Raji (cell line): ENCODE measurements at regions not wholly inside any gene's neighbourhood (a gene's known extent, or its start where the extent isn't known, plus 50 kb on each side); places are given as distances from the start of the nearest gene placed in this dataset.

Source experiments
- POLR2A ChIP-seq: IDR thresholded peaks from 2 replicates; pipeline ENCODE4 v1.6.1; 2011; ENCODE audit warnings: low read depth, low read length, control low read depth; ENCODE audit not compliant: insufficient read depth

DNA sequence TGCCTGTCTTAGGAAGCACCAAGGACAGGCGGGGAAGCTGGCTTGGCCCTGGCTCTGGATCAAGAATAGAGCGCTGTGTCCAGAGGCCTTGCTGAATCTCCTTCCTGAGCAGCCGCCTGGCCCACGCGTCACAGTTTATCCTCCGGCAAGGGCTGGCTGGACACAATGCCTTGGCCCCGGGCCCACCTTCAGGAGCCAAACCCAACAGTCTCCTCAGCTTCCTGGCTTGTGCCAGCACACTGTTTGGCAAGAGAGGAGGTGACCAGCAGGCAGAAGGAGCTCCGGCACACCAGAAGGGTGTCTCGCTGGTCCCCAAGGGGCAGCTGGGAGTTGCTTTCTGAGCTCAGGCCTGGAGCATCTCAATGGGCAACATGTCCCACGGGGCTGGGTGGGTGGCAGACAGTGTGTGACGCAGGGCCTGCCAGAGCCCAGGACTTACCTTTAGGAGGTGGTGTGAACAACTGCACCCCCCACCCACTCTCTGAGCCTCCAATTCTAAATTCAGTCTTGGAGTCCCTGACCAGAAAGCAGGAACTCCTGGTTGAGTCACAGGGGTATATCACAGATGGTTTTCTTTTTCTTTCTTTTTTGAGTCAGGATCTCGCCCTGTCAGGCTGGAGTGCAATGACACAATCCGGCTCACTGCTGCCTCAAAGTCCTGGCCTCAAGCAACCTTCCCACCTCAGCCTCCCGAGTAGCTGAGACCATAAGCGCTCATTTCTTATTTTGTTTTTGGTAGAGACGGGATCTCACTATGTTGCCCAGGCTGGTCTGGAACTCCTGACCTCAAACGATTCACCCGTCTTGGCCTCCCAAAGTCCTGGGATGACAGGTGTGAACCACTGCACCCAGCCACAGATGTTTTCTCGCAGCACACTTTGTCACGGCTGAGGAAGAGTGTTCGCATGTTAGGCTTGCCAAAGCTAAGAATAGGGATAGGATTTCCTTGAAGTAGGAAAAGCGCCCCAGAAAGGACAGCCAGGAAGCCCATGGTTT lies 361.2 kb downstream of the BCOR start:
- no peak for TF ChIP-seq POLR2A

DNA sequence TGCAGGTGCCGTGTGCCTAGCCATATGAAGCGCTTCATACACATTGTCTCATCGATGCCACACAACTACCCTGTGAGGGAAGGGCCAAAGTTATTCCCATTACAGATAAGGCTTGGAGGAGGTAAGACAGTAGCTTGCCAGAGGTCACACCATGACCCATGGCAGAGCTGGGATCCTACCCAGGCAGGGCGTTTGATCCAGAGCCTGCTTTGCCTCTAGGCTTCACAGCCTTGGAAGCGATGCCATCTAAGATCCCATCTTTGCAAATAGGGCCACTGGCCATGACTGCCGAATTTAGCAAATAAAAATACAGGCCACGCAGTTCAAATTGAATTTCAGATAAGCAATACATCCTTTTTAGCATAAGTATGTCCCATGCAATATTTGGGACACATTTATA lies 358.2 kb downstream of the BCOR start:
- no peak for TF ChIP-seq POLR2A

DNA sequence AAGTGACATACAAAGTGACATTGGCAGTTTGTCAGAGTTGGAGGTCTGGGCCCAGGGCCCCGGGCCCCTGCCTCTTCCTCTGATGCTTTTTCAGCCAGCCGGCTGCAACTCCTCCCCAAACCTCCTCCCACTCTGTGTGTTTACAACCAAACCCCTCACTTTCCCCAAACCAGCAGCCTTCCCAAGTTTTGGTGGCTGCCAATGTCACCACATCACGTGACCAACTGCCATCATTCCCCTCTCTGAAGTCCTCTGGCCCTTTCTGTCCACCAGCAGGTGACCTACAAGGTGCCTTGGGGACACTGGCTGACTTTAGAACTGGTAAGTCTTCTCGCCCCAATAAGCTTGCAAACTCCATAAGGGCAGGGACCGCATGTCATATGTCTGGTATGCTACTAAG lies 357.7 kb downstream of the BCOR start:
- TF ChIP-seq POLR2A: no peak

DNA sequence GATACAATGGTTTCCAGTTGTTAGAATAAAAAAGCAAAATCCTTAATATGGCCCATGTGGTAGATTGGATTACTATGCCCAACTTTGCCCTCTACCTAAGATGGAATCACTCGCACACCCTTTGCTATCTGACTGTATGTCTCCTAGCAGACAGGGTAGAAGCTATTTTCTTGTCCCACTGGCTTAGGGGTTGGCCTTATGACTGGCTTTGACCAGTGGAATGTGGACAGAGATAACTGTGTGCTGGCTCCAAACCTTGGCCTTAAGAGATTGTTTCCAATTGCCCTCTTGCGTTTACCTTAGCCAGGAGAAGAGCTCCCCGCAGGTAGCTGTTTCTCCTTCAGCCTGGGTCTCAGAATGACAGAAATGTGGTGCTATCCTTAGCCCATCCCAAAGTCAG lies 355.9 kb downstream of the BCOR start:
- TF ChIP-seq POLR2A: no peak

DNA sequence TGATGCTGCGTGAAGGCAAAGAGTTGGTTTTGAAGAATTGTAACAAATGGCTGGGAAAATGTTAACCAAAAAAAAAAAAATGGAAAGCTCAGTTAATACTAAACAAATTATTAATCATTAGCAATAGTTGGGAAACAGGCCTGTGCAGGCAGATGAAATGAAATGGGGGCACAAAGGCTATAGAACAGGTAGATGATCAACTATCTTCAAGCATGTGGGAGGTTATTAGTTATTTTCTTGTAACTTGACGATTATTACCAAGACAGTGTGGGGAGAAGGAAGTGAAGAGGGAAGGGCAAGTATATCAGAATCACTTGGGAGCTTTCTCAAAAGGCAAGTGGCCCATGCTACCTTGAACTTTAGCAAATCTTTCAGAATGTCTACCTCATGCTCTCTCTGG lies 351.9 kb downstream of the BCOR start:
- TF ChIP-seq POLR2A: no peak

DNA sequence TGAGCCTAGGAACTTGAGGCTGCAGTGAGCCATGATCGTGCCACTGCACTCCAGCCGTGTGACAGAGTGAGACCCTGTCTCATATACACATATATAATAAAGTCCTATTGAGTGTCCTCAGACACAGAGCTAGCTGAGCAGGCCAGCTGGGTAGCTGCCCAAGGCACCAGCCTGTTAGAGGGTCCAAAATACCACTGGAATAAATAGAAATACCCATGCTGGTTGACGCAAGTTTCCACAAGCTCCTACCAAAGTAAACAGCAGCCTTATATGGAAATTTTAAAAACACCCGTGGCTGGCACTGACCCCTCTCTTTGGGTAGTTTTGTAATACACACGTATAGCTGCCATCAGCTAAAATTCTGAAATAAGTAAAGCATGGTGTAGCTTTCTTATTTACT lies 348.6 kb downstream of the BCOR start:
- no peak for TF ChIP-seq POLR2A

DNA sequence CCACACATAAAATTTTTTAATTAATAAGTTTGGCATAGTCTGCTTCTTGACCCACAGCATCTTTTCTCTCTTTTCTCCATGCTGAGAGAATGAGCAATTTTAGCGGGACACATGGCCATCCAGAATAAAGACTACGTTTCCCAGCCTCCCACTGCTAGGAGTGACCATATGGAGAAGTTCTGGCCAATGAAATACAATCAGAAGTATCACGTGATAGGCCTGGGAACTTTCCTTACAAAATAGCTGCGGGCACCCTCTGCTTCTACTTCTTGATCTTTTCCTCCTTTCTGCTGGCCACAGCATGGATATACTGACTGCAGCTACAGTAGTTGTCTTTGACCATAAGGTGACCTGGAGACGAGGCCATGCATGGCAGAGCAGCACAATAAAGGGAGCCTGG lies 348.0 kb downstream of the BCOR start:
- TF ChIP-seq POLR2A: no peak

DNA sequence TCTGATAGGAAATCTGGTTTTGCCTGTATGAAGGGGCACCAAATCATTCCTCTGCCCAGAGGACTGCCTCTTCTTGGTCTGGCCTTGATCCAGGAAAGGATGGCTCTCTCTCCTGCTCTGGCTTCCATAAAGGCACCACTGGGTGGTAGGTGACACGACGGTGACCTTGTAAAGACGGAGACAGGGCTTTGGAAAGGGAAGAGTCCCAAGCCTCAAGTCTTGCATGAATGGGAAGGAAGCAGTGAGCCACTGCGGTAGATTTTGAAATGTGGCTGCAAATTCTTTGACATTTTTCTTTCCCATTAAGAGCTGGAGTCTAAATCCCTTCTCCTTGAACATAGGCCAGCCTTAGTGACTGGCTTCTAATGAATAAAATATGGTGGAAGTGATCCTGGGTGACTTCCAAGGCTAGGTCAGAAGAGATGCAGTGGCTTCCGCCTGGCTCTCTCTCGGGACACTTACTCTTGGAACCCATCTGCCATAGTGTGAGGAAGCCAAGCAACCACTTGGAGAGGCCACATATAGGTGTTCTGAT lies 347.4 kb downstream of the BCOR start:
- no peak for TF ChIP-seq POLR2A

DNA sequence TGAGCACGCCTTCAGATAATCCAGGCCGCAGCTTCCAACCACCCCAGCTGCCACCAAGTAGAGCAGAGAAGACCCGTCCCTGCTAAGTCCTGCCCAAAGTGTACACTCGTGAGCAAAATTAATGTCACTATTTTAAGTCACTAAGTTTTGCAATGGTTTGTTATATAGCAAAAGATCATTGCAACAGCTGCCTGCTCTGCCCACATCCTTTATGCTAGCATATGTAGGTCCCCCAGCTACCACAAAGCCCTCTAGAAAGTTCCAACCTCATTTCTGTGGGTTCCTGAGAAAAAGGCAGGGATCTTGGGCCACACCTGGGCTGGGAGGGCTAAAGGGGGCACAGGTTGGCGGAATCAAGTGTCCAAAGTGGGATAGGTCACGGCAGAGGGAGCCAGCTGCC lies 346.9 kb downstream of the BCOR start:
- no peak for TF ChIP-seq POLR2A

DNA sequence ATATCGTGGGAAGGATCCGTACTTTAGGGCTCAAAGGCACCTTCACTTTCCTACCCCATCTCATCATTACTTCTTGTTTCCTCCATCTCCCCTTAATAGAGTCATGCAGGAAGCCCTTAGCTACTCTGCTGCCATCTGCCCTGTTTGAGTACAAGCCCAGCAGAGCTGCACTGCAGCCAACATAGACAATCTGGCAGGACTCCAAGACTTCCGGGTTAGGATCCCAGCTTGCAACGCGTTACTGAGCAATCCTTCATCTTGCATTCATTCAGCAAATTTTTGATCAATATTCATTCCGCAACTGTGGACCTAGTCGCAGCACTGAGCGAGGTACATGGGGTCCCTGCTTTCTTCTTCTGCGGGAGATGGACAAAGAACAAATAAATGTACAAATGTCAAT lies 344.9 kb downstream of the BCOR start:
- no peak for TF ChIP-seq POLR2A

DNA sequence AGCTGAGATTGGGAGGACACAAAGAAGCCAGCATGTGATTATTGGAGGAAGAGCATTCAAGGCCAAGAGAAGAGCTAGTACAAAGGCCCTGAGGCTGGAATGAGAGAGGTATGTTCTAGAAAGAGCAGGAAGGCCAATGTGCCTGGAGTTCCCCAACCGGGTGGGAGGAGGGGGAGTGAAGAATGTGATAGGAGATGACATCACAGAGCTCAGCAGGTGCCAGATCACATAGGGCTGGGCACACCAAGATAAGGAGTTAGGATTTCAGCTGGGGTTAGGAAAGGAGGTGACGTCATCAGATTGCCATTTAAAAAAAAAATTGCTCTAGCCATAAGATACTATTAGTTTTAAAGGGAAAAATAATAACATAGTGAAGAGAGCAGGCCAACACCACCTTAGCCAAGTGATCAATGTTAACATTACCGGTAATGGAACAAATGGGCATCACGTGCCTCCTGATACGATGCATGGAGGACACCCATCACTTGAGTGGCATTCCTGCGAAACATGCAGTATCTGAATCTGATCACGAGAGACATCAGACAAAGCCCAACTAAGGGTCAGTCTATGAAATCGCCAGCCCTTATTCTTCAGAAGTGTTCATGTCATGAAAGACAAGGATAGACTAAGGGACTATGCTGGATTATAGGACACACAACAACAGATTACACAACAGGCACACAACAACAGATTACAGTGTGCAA lies 344.3 kb downstream of the BCOR start:
- no peak for TF ChIP-seq POLR2A

DNA sequence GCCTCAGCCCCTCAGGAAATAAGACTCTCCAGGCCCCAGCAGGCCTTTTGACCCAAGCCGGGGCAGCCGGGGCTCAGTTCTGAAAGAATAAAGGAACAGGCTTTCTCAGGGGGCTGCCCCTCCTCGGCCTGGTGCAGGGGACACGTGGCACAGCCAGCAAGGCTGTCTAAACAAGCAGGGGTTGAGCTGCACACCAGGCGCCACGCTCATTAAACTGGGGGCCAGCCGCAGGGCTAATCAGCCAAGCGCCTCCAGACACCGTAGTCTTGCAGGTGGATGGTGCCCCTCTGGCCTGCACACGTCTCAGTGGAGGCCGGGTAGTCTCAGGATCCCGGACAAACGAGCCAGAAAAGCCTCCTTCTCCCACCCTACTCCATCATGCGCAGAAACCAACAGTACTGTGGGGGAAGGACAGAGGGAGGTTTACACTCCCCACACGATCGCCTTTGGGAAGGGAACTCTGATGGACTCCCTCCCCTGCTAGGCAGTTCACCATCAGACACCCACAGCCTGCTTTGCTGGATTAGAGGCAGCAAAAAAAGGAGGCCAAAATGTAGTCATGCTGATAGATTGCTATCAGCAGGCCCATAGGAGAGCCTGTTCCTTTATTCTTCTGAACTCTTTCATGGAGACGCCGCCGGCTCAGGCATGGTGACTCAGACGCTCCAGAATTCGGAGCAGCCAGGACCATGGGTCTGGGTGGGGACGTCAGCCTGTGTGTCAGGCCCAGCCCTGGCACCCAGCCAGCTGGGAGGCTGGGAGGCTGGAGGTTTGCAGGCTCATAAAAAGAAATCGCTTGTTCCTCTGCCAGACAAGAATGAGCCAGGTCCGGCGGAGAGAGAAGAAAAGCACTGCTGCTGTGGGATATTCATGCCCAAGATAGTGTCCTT lies 342.4 kb downstream of the BCOR start:
- TF ChIP-seq POLR2A: no peak

DNA sequence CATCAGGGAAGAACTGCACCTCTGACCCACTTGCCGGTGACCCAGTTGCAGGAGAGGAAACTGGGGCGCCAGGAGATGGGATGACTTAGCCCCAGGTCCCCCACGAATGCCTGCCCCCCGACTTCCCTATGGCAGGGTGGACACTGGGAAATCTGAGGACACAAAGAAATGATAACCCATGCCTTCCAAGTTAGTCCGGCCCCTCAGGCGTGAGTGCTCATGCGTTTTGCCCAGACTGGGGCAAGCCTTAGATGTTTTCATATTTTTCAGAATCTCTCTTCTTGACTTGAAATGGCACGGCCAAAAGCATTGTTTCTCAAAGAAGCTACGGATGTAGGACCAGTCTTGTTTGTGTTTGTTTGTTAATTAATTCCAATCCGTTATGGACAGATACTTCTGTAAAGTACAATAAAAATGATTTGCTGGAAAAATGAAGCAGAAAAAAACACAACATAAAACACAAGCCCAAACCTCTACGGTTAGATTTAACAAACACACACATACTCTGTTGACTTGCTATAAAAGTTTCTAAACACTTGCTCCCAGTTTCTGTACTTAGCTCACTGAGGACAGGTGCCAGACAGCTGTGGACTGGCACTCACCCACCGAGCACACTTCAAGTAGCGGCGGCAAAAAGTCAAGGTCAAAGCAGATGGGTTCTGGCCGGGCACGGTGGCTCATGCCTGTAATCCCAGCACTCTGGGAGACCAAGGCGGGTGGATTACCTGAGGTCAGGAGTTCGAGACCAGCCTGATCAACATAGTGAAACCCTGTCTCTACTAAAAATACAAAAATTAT lies 341.5 kb downstream of the BCOR start:
- TF ChIP-seq POLR2A: no peak

DNA sequence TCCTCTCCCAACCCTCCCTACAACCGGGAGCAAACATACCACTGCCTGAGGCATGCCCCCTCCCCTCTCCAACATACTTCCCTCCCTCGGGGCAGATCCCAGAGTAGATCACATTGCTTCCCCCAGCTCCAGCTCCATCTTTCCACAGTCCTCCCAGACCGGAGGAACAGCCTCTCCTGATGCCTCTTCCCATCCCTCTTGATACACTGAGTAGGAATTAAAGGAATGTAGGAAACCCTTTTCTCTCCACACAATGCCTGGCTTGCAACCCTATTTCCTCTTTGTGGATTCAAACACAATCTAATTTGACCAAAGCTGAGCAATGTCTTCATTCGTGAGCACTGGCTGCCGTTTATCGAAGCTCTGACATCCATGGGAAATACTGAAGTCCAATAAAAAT lies 339.8 kb downstream of the BCOR start:
- TF ChIP-seq POLR2A: no peak
